NOMO-1 treated with DMSO at 0.1 percent for 48 hours (cell line): ENCODE measurements at regions not wholly inside any gene's neighbourhood (a gene's known extent, or its start where the extent isn't known, plus 50 kb on each side); places are given as distances from the start of the nearest gene placed in this dataset.
"Not testable (repeated sequence)": the region's sequence is repeated elsewhere in the genome, so short reads cannot be mapped to it uniquely, and the experiment has no call there.

Experiments used
- DNase-seq: peaks from one replicate; lab custom pipeline; 2025; ENCODE audit not compliant: unreplicated experiment; lab: John Stamatoyannopoulos, UW

DNA sequence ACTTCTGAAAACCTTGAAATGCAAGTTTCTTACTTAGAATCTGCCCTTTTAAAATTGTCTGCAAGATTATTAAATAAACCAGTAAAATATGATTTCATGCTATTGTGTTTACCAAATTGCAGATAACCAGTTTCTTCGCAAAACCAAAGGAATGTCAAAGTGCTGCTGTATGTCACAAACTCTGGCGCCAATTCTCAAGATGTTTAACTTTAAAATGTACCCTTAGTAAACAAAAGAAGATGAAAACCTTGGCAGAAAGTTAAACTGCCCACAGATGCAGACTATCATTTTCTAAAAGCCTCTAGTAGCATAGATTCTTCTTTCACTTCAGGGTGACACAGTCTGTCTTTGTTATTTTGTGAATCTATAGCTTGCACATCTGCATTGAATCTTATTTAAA lies 189.2 kb downstream of the SLITRK6 start:
- no peak for DNase-seq

GRCh38 chr13:85608255-85608829 lies 190.9 kb downstream of the SLITRK6 start:
- no peak for DNase-seq

GRCh38 chr13:85603735-85604134 lies 195.5 kb downstream of the SLITRK6 start:
- no peak for DNase-seq

DNA sequence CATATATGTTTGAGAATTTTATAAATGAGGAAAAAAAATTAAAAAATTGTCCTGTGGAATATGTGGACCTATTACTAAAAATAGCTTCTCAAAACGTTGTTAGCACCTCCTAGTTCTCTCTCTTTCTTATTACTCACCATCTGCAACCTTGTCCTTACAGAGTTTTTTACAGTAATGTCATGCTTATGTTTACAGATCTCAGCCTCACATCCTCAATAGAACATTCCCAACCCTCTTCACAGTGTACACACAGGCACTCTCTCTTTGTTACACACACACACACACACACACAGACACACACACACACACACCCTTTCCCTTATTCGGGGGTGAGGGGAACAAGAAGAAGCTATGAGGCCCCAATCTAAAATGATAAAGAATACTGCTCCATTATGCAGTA lies 197.7 kb downstream of the SLITRK6 start:
- DNase-seq = no peak

GRCh38 chr13:85597790-85598500 lies 201.3 kb downstream of the SLITRK6 start:
- no peak for DNase-seq

GRCh38 chr13:85592211-85592610 lies 207.0 kb downstream of the SLITRK6 start:
- DNase-seq = no peak

DNA sequence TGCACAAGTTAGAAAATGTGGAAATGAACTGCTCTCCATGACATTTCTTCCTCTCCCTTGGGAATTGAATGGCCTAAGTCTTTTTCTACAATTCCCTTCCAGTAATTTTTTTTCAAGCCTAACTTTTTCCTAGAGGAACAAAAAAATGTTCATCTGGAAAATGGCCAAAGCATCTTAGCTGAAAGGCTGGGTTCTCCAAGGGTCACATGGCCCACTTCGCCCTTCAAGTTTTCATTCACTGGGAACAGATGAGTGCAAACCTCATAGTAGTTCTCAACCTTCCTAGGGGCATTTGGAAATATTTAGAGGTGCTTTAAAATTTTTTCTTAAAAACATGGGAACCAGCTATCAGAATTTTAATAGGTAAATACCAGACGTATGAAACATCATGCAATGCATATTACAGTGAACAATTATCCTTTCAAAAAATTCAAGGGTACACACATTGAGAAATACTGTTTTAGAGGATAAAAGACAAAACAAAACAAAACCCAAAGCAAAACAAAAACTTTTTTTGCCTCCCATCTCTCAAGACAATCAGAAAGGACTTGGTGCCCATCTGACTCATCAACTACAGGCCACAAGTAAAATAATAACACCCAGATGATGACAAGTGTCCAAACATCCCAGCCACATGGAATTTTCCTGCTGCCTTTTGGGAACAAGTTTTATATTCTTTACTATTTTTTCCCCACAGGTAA lies 208.8 kb downstream of the SLITRK6 start:
- DNase-seq = no peak

DNA sequence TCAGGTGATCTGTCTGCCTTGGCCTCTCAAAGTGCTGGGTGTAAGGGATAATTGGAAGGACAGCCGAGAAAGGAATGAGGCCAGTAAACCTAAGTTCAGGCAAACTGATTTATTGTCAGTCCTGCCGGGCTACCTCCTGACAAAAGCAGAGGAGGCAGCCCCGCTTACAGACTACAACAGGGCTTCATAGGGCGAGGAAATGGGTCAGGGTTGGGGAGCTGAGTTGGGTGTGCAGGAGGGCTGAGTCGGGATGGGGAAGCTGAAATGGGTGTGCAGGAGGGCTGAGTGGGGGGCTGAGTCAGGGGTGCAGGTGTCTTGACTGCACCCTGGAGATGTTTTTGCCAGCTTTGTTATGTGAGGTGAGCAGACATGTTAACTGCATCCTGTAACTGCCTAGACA lies 210.2 kb downstream of the SLITRK6 start:
- no peak for DNase-seq

- no peak for DNase-seq
These were observed 210.9 kb downstream of the SLITRK6 start for GRCh38 chr13:85588359-85588758.

- DNase-seq = no peak
These were observed 212.4 kb downstream of the SLITRK6 start for GRCh38 chr13:85586856-85587255.

DNA sequence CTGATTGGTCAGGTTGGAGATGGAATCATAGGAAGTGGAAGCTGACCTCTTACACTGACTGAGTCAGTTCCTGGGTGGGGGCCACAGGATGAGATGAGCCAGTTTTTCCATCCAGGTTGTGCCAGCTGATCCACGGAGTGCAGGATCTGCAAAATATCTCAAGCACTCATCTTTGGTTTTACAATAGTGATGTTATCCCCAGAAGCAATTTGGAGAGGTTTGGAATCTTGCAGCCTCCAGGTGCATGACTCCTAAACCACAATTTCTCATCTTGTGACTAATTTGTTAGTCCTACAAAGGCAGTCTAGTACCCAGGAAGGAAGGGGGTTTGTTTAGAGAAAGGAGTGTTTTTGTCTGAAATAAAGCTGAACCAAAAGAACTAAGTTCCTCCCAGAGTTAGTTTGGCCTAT lies 212.8 kb downstream of the SLITRK6 start:
- DNase-seq = no peak

GRCh38 chr13:85582890-85583289 lies 216.3 kb downstream of the SLITRK6 start:
- DNase-seq = no peak

DNA sequence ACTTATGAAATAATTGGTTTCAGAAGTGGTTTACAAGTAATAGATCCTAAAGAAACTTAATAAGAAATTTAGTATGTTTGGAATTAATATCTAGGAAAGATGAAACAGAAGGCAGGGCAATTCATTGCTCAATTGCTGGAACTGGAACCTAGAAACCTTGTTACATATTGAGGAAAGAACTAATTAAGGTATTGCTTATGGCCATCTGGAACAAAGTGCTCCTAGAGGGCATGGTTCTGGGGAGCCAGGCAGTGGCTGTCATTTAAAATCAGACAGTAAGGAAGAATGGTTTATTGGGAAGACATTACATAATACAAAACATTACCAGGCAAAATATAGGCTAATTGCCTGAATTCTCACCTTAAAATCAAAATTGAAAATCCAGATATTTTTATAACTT lies 224.1 kb downstream of the SLITRK6 start:
- DNase-seq = no peak

DNA sequence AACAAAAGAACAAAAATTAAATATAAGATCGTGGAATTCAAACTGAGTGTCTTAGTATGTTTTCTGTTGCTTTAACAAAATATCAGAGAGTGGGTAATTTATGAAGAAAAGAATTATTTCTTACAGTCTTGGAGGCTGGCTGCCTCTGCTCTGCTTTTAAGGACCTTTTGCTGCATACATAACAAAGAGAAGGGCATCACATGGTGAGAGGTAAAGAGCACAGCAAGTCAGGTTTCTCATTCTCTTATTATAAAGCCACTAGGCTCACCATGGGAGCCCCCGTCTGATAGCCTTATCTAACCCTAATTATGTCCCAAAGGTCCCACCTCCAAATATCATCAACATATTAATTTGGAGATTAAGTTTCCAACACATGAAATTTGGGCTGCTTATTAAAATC lies 231.3 kb downstream of the SLITRK6 start:
- DNase-seq = no peak

DNA sequence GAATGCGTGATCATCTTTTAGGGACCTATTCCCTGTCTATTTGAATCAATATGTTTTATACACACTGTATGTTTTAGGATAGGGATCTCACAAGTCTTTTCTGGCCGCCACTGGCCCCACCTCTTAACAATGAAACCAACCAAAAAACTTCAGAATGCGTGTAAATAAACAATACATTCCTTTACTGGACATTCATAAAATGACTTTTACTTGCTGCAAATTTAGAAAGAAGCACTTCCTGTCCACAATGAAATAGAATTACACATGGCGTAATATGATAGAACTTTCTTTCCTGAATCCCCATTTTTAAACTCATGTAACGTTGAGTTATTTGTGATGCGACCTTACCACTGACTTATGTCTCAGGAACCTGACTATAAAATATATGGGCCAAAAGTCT lies 233.6 kb downstream of the SLITRK6 start:
- no peak for DNase-seq

DNA sequence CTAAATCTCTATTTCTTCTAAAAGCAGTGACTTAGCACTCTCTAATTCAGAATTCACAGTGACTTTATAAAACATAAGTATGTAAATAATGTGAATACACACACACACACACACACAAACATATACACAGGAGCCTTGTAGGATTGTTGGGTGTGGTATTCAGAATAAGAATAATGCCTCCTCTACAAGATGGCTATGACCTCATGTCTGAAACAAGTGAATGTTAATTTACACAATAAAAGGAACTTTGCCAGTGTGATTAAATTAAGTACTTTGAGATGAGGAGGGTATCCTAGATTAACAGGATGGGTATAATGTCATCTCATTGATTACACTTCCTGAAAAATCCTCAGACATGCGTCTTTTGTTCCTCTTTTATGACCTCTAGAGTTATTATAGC lies 234.6 kb downstream of the SLITRK6 start:
- DNase-seq = peak; percentile 12

DNA sequence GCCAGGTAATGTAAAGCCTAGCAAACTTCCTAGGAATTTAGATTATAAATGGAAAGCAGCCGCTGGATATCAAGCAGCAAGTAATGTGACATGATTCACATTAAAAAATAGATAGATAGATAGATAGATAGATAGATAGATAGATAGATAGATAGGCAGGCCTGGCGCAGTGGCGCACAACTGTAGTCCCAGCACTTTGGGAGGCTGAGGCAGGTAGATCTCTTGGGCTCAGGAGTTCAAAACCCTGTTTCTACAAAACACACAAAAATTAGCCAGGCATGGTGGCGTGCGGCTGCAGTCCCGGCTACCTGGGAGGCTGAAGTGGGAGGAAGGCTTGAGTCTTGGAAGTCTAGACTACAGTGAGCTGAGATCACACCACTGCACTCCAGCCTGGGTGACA lies 236.9 kb downstream of the SLITRK6 start:
- no peak for DNase-seq

- no peak for DNase-seq
These were observed 241.3 kb downstream of the SLITRK6 start for GRCh38 chr13:85557691-85558467.

GRCh38 chr13:85551012-85551411 lies 248.2 kb downstream of the SLITRK6 start:
- DNase-seq = no peak

GRCh38 chr13:85549819-85550218 lies 249.4 kb downstream of the SLITRK6 start:
- DNase-seq = no peak

GRCh38 chr13:85548845-85549244 lies 250.4 kb downstream of the SLITRK6 start:
- not testable (repeated sequence) for DNase-seq

- no peak for DNase-seq
These were observed 253.4 kb downstream of the SLITRK6 start for GRCh38 chr13:85545771-85546170.
